Activated CD4-positive, alpha-beta T cell treated with anti-CD3 and anti-CD28 coated beads, Interleukin-2, amount 50 U/mL, for 24 hours (primary cell): ENCODE measurements at regions not wholly inside any gene's neighbourhood (a gene's known extent, or its start where the extent isn't known, plus 50 kb on each side); places are given as distances from the start of the nearest gene placed in this dataset.

Source experiments
- DNase-seq, 2 donors: peaks; one replicate each; pipeline ENCODE4 v3.0.0-alpha.2; 2020; ENCODE audit warnings: low read depth in 1 of 2, low spot score in 1 of 2

DNA sequence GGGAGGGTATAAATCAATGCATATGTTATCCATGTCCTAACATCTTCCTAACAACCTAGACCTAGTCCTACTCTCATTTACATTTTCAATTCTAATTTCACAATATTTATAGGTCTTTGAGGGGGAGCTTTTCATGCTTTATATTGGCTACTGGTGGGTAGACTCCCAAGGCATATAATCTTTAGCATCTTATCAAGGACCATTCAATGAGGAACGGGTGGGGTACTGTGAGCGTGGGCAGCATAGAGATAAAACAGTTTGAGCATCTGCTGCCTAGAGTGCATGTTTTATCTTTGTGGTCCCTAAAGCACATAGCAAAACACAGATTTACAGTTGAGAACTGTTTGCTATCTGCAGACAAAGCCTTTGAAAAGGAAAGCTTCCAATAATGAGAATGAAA, 427.6 kb upstream of the WWC1 start:
- DNase-seq, result no peak

DNA sequence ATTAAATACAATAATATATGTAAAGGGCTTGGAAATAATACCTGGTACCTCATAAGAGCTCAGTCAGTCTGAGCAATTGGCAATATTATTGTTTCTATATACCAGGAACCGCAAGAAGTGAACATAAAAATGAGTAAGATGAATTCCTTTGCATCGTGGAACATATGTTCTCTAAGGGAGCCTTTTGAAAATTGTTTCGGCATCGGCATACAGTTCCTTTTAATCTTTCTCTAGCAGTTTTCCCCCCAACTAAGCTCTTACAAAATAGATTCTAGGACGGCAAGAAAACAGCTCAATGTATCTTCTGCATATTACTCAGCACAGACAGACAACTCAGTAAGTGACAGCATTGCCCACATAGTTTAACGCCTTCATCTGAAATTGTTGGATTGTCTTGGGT, 426.6 kb upstream of the WWC1 start:
- DNase-seq, result no peak

DNA sequence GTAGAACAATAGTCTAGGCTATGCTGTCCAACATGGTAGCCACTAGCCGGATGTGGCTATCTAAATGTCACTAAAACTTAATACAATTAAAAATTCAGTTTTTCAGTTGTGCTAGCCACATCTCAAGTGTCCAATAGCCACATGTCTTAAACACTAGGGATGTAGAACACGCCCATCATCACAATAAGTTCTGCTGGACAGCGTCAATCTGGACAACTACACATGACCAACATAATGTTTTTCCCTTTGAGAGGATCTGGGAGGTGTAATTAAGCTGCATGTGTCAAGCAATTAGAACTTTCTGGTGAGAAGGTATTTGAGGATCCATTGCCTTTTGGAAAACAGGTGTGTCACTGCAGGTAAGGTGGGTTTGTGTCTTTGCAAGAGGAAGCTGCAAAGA, 424.6 kb upstream of the WWC1 start:
- DNase-seq, result no peak

- no peak for DNase-seq
These were observed 424.2 kb upstream of the WWC1 start for GRCh38 chr5:167867281-167867680.

DNA sequence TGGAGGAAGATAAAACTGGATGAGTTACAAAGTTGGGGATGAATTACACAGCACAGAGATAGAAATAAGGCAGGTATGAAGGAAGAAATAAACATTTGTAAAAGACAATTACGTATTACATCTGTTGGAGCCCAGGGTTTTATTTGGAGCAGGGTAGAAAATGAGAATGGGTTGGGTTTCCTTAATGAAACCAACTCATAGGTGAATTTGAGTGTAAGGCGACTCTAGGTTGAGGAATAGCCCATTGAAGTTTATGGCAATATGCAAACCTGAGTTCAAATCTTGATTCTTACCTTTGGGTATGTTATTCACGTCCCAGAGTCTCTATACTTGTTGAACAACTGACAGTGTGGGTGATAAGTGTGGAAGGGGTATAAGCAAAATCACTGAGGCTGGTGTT, 422.3 kb upstream of the WWC1 start:
- no peak for DNase-seq

DNA sequence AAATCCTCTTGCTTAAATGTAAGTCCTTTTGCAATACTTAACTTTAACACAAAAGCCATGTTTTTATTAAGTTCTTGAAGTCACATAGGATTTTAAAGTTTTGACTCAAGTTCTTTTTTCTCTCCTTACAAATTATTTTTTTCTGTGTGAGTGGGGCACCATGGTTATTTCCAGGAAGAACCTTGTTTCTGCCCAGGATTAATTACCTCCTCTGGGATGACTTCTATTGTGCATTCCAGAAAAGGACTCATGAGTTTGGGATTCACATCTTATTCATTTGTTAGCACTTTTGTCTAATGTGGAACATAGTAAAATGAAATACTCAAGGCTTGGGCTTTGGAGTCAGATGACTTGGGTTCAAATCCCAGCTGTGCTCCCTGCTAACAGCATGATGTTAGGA, 421.4 kb upstream of the WWC1 start:
- DNase-seq, result no peak

- no peak for DNase-seq
These were observed 420.4 kb upstream of the WWC1 start for GRCh38 chr5:167871091-167871490.

- DNase-seq, result no peak
These were observed 418.7 kb upstream of the WWC1 start for GRCh38 chr5:167872791-167873190.

GRCh38 chr5:167877114-167877722, 414.2 kb upstream of the WWC1 start:
- no peak for DNase-seq

DNA sequence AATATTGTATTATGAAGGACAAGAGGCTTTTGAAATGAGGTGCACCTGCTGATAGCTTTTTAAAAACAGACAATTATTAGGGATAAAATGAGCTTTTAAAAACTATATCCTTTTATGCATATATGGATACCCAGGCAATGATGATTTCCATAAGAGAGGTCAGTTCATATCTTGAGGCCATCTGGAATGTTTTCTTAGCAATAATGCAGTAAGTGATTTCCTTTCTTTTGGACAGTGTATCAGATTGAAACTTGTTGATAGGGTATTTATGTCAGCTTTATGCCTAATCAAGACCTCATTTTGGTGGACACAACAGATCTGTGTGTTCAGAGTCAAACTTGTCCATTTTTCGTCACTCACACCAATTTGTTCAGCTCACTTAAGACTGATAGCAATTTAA, 413.5 kb upstream of the WWC1 start:
- no peak for DNase-seq

DNA sequence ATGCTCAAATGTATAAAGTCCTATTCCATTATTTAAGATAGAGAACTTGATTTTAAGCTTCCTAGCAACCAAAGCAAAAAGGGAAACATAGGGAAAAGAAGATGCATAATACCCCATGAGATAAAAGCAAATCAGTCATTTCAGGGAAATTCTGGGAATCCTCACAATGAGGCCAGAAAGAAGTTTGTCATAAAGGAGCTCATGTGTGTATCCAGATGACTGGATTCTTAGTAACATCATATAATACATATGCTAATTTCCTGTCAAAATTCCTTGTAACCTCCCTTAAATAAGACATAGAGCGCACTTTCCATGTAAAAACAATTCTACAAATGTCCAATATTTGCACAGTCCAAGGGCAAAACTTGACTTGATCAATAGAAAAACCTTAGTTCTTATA, 411.0 kb upstream of the WWC1 start:
- no peak for DNase-seq

DNA sequence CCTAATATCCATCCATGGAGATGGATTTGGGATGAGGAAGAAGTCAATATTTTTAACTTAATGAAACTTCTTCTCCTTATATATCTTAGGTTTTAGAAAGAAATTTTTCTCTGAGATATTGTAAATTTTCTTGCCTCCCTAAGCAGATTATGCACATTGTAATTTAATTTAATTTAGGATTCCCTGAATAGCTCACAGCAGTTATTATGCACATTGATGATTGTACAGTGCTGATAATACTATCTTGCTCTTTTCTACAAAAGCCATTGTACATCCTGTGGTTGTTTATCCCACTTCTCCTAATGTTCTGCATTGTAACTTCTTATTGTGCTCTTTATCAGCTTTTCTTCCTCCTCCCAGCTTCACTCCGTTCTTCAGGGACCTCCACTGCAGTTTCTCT, 410.4 kb upstream of the WWC1 start:
- DNase-seq, result no peak

GRCh38 chr5:167886196-167886595, 405.2 kb upstream of the WWC1 start:
- no peak for DNase-seq

- no peak for DNase-seq
These were observed 403.1 kb upstream of the WWC1 start for GRCh38 chr5:167888393-167888792.

DNA sequence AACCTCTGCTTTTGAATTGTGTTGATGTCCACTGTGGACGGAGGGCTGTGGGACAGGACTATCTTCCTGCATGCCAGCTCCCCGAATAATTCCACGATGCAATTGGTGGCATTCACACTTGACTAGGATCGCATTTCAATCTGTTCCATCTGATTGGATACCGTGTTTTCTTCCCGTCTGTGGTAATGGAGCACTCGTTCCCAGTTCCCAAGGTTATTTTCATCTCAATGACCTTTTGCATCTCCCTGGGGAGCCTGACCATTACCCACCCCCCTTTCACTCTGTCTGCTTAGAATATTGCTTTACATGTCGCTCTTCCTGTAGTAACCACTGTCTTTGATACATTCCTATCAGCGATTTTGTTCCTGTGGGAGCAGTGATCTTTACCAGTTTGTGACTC, 402.2 kb upstream of the WWC1 start:
- DNase-seq, result no peak

- no peak for DNase-seq
These were observed 398.9 kb upstream of the WWC1 start for GRCh38 chr5:167892352-167893115.

DNA sequence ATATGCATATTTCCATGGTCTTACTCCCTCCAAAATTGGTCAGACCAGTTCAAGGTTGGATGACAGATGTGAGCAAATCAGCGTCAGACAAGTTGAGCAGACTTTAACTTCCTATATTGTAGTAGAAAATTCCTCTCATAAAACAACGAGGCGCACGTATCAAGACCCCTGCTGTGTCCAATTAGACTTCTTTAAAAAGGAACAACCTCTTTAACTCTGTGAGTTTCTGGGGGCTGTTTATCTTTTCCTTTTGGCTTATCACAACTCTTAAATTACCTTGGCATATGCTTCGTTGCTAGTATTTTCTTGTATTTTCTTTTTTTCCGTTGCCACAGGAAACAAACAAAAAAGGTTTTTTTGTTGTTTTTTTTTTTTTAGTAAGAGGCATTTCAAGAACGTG, 398.2 kb upstream of the WWC1 start:
- DNase-seq, result no peak

GRCh38 chr5:167894631-167895472, 396.6 kb upstream of the WWC1 start:
- DNase-seq, result no peak

DNA sequence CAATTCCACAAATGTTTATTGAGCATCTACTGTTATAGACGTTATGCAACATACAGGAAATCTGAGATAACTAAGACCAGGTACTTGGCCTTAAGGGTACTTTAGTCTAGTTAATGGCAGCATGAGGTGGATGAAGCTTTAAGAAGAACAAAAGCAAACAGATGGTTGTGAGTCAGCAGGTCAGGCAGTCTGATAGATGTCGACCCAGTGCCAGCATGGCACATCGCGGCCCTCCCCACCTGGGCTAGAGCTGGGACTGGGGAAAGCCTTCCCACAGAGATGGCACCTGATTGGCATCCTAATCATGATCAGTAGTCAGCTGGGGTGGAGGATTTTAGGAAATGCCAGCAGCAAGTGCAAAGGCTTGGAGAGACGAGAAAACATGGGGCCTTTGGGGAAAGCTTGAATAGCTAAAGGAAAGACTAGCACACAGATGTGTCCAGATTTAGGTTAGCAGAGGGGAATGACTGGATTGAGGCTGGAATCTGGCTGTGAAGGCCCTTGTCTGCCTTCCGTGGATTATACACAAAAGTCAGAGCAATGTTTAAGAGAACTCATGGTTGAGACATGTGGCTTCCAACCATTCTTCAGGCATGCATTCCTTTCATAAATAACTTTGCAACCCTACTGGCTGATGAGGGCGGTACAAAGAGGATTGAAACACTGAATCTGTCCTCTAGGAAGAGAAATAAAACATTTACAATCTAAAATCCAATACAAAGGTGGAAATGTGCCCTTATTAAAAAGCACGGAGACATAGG, 395.4 kb upstream of the WWC1 start:
- no peak for DNase-seq

GRCh38 chr5:167896814-167897213, 394.6 kb upstream of the WWC1 start:
- no peak for DNase-seq

DNA sequence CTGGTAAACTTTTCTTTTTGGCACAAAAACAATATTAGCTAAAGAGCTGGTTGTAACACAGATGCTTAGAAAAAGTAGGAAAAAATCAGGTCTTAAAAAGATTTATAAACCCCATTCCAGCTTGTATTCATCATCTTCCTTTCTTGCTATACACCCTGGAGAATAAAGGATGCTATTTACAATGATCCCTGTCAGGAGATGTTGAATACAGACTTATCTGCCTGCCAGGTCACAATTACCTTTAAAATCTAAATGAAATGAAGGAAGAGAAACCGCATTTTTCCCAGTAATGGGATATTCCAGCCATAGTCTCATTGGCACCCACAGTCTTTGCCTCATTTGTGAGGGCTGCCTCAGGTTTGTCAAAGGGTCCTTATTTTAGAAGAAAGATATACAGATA, 394.1 kb upstream of the WWC1 start:
- no peak for DNase-seq
